Esophagus muscularis mucosa (tissue), 4 donors: ENCODE measurements at regions not wholly inside any gene's neighbourhood (a gene's known extent, or its start where the extent isn't known, plus 50 kb on each side); places are given as distances from the start of the nearest gene placed in this dataset.

ENCODE experiments used
- CTCF ChIP-seq, 3 experiments: fragments of 200-600 bp in 2 of 3; fragments of 450-650 bp in 1 of 3; sonication (generic) in 2 of 3; IDR thresholded peaks; one replicate each; pipeline ENCODE4 v1.5.1; 2017 to 2019; ENCODE audit warnings: antibody characterized with exemption in 3 of 3, mild to moderate bottlenecking in 2 of 3, moderate library complexity in 1 of 3
- EP300 ChIP-seq: sonication (generic); formaldehyde crosslinking; IDR thresholded peaks from one replicate; pipeline ENCODE4 v1.6.1; 2017; ENCODE audit warnings: antibody characterized with exemption
- POLR2A ChIP-seq: fragments of 450-650 bp; IDR thresholded peaks from one replicate; pipeline ENCODE4 v1.6.1; 2017; ENCODE audit warnings: antibody characterized with exemption, moderate library complexity, mild to moderate bottlenecking, low read depth

DNA sequence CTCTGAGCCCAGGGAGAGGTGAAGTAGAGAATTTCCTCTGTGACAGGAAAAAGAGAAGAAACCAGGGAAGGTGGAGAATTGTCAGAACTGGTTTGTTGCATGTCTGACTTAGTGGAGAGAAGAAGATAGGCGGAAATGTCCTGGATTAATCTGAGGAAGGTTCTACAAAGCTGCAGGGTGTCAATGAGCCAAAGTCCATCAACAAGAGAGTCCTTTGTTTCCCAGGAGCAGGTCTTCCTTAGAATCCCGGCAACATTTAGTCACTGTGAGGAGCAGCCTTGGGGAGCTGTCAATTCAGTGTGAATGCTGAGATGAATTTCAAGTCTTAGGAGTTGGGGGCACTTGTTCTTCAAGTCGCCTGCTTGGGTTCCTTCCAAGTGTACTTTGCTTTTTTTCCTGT, 88.4 kb upstream of the CELF4 start:
- TF ChIP-seq CTCF (IDR thresholded peaks at IDR 0.05): no peak
- no peak for TF ChIP-seq POLR2A
- TF ChIP-seq EP300: no peak
